Activated T-cell treated with anti-CD3 and anti-CD28 coated beads for 24 hours (primary cell): ENCODE measurements at regions not wholly inside any gene's neighbourhood (a gene's known extent, or its start where the extent isn't known, plus 50 kb on each side); places are given as distances from the start of the nearest gene placed in this dataset.

Experiments used
- DNase-seq: peaks from one replicate; pipeline ENCODE4 v3.0.0-alpha.2; 2020; ENCODE audit warnings: low read depth

DNA sequence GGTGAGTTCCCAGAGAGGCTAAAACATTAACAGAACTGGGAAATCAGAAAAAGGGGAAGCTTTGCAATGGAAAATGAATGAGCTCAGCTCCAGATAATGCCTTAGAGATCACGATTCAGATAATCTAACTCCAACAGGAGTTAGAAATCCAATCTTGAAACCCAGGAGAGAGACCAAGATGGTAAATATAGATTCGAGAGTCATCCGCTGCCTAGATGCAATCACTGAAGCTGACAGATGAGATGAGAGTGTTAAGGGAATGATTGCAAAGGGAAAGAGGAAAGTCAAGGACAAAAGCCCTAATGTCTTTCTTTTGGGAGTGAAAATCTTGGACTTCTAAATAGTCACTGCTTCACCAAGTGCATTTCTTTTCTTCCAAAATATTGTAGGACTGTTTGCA lies 722.0 kb downstream of the EPHA4 start:
- DNase-seq, result no peak

- DNase-seq, result no peak
Measured at GRCh38 chr2:220855296-220855695, 716.8 kb downstream of the EPHA4 start.

DNA sequence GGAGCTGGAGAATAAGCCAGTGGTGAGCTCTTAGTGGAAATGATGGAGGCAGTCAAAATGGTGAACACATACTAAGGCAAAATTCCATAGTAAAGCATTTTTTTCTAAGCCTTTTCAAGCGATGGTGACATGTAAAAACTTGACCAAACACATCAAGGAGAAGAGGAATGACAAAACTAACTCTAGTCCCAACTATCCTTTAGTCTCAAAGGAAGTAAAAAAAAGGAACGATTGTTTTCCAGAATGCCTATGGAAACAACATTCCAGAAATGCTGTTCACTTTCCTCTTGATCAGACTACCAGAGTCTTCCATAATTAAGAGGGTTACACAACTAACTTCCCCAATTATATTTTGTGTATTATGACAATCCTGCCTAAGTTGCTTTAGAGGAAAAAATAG lies 715.6 kb downstream of the EPHA4 start:
- no peak for DNase-seq

DNA sequence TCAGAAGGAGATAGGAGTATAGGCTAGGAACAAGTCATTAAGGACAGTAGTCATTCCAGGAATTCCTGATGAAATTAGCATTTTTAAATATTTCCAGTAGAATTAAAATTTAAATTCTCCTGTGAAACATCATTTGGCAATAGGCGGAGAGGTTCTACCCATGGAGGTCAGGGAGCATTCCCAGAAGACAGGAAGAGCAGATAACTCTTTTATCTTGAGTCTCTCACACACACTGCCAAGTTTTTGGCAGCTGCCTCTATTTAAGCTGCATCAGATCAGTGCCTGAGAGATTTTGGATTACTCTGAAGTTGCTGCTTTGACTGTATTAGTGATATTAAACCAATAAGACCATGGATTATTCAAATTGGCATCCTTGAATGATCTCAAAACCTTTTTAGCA lies 714.7 kb downstream of the EPHA4 start:
- DNase-seq, result no peak

GRCh38 chr2:220858101-220858500 lies 714.0 kb downstream of the EPHA4 start:
- no peak for DNase-seq

GRCh38 chr2:220871909-220872308 lies 700.2 kb downstream of the EPHA4 start:
- no peak for DNase-seq

GRCh38 chr2:220876080-220876824 lies 695.9 kb downstream of the EPHA4 start:
- DNase-seq, result no peak

DNA sequence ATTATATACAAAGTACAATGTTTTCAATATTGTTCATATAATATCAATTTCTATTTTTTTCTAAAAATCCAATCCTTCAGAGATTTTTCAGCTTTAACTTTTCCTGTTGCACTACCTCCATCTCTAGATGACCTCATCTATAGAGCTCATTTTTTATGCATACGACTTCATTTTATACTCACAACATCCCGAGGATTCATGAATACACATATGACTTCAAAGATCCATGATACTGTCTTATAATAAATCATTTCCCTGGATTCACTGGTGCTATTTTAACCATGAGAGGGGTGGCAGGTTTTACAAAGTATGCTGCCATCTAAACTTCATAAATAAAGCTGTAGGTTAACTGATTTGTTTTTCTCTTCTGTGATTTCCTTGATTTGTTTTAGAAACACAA lies 694.6 kb downstream of the EPHA4 start:
- no peak for DNase-seq

DNA sequence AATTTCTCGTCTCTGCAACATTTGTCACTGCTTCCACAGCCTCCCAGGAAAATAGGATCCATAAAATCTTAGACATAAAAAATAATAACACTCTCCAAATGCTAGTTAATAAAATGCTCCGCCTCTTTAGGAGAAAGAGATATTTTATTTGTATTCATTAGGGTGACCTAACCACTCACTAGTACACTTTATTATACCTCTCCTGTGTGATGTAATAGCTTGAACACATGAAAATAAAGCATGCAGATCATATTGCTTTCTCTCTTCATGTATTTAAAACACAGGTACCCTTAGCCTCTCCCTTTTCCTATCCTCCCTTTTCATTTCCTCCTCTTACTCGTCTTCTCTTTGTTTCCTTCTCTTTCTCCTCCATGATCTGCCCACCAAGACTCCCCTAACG lies 694.2 kb downstream of the EPHA4 start:
- DNase-seq, result no peak

GRCh38 chr2:220880623-220881596 lies 691.2 kb downstream of the EPHA4 start:
- no peak for DNase-seq

DNA sequence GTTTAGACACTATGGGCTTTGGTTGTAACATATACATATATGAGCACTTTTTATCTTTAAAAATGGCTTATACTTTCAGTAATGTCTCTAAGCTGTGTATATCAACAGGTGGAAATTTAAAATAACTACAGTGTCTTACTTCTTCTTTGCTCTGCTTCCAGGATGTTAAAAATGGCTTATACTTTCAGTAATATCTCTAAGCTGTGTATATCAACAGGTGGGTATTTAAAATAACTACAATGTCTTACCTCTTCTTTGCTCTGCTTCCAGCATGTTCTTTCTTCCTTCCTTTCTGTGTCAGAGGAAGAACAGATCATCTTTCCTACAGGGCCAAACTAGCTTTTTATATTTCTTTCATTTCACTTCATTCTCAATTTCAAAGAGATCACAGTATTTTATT lies 689.6 kb downstream of the EPHA4 start:
- DNase-seq, result no peak

GRCh38 chr2:220885593-220885992 lies 686.5 kb downstream of the EPHA4 start:
- DNase-seq, result no peak

GRCh38 chr2:220887271-220887870 lies 684.7 kb downstream of the EPHA4 start:
- DNase-seq, result no peak

DNA sequence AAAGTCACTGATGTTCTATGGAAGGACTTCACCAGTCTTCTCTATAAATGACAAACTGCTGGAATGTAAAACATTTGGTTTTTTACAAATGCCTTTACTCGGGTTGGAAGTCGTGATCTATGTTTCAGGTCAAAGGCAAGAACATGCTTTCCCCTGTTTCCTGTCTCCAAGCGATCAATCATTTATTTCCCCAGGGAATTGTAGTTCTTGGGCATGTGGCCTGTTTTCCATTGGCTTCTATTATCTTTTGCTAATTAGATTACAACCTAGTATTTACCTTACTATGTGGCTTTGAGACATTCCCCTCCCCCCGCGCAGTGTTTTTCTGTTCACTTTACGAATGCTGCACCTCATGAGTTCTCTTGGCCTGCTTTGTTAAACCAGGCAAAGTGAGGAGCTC lies 684.2 kb downstream of the EPHA4 start:
- DNase-seq, result no peak

GRCh38 chr2:220890931-220891330 lies 681.2 kb downstream of the EPHA4 start:
- no peak for DNase-seq

- no peak for DNase-seq
Measured at GRCh38 chr2:220891405-220891804, 680.7 kb downstream of the EPHA4 start.

DNA sequence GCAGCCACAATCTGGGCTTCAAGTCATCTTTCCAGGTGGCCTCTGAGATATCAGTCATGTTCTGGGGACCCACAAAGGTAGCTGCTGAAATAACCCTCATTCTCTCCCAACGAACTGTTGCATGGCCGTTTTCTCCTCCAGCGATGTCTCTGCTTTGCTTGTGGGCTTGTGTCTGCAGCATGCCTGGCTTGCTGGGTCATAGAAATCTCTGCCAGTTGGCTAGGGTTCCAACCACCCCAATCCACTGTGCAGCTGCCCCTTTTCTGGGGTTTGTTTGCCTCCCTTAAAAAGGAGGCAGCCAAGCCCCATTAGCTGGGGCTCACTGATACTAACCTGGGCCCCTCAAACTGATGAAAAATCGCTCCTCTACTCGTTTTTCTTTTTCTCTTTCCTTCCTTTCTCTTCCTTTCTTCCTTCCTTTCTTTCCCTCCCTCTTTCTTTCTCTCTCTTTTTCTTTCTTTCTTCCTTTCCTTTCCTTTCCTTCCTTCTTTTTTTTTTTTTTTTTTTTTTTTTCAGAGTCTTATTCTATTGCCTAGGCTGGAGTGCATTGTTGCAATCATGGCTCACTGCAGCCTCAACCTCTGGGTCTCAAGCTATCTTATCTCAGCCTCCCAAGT lies 680.0 kb downstream of the EPHA4 start:
- DNase-seq, result no peak

DNA sequence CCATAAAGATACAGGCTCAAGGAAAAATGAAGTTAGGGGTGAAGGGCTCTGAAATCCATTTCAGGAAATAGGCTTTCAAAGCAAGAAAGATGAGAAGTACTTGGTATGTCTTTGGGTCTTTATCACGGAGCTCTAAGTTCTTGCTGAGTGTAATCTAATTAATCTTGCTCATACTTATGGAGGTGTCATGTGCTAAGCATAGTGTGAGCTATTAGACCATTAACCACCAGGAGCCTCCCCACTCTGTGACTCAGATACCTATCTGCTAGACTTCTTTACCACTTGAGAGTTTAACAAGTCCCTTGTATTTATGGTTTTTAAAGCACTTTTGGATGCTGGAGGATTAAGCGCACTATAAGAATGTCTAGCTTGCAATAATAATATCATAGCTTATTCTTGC lies 678.7 kb downstream of the EPHA4 start:
- DNase-seq, result no peak

DNA sequence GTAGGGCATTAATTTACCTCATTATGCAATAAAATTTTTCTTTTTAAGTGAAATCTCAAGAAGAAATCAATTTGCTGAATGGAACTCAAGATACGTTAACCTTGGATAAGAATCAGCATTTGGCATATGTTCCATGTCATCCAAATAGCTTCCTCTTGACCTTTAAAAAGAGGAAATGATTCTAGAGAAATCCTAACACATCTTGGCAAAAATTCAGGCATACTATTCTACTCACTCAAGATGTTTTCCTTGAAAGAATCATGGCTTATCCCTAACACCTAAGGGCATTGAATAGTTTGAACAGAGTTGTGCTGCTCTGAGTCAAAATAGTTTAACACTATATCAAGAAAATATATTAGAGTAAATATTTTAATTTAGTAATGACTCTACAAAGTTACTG lies 678.0 kb downstream of the EPHA4 start:
- no peak for DNase-seq

DNA sequence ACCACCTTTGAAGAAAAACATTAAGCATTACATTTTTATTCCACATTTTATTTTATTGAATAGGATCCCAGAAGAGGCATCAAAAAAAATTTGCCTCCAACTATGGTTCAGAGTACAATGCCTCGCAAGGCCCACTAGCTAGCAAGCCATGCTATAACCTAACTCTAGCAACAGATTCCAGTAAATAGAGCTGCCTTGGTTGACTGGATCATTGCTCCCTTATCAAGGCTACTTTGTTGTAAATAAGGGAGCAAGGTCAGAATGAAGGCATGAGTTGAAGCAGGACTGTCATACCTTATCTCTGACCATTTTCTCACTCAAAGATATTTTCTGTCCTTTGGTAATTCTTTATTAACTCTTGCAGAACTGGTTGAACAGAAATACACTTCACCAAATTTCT lies 672.6 kb downstream of the EPHA4 start:
- no peak for DNase-seq

- no peak for DNase-seq
Measured at GRCh38 chr2:220904015-220904414, 668.1 kb downstream of the EPHA4 start.

- DNase-seq, result no peak
Measured at GRCh38 chr2:220913384-220913783, 658.7 kb downstream of the EPHA4 start.
